ENCODE measurements at regions not wholly inside any gene's neighbourhood (a gene's known extent, or its start where the extent isn't known, plus 50 kb on each side); places are given as distances from the start of the nearest gene placed in this dataset.
"Not testable (repeated sequence)": the region's sequence is repeated elsewhere in the genome, so short reads cannot be mapped to it uniquely, and the experiment has no call there.

GRCh38 chr5:105167092-105167491, 1604.5 kb upstream of the NUDT12 start:
- ATAC-seq, result no peak

GRCh38 chr5:105163547-105163946, 1601.0 kb upstream of the NUDT12 start:
- H3K4me1 ChIP-seq, result no peaks in the 10 kb centered on the region
- no peak for DNase-seq
- no peaks in the 10 kb centered on the region for H3K27me3 ChIP-seq
- no peaks in the 10 kb centered on the region for H3K9me3 ChIP-seq
- intact Hi-C loops (cut with DNase I), result no loop called here
- no peaks in the 10 kb centered on the region for H3K36me3 ChIP-seq
- H3K27ac ChIP-seq, result no peak overlapping the region
- H3K4me3 ChIP-seq, result no peak overlapping the region
- TF ChIP-seq CTCF (IDR thresholded peaks at IDR 0.05), result no peak
- ATAC-seq, result no peak

More at GRCh38 chr5:105167092-105167491, 1604.5 kb upstream of the NUDT12 start:
- H3K9me3 ChIP-seq, result no peaks in the 10 kb centered on the region
- intact Hi-C loops (cut with DNase I), result no loop called here
- H3K4me3 ChIP-seq, result no peak overlapping the region
- H3K27me3 ChIP-seq, result no peaks in the 10 kb centered on the region
- H3K27ac ChIP-seq, result no peak overlapping the region
- no peaks in the 10 kb centered on the region for H3K4me1 ChIP-seq
- DNase-seq, result no peak
- no peak for TF ChIP-seq CTCF (IDR thresholded peaks at IDR 0.05)
- no peaks in the 10 kb centered on the region for H3K36me3 ChIP-seq

GRCh38 chr5:105162557-105162956, 1600.0 kb upstream of the NUDT12 start:
- H3K4me1 ChIP-seq; DNase-seq; H3K27ac ChIP-seq; H3K27me3 ChIP-seq; intact Hi-C loops (cut with DNase I); H3K9me3 ChIP-seq; H3K4me3 ChIP-seq; ATAC-seq; H3K36me3 ChIP-seq: not testable (repeated sequence)

GRCh38 chr5:105158526-105158925, 1595.9 kb upstream of the NUDT12 start:
- TF ChIP-seq CTCF (IDR thresholded peaks at IDR 0.05), result no peak
- no peak overlapping the region for H3K27ac ChIP-seq
- no peaks in the 10 kb centered on the region for H3K4me1 ChIP-seq
- intact Hi-C loops (cut with DNase I), result no loop called here
- H3K27me3 ChIP-seq, result no peaks in the 10 kb centered on the region
- no peak overlapping the region for H3K4me3 ChIP-seq
- DNase-seq (no peak), ATAC-seq (no peak)
- no peaks in the 10 kb centered on the region for H3K9me3 ChIP-seq
- H3K36me3 ChIP-seq, result no peaks in the 10 kb centered on the region

- Histone ChIP-seq H3K4me1 (no peaks in the 10 kb centered on the region), H3K4me3 (no peak overlapping the region), H3K36me3 (no peaks in the 10 kb centered on the region), H3K9me3 (no peaks in the 10 kb centered on the region), H3K27me3 (no peaks in the 10 kb centered on the region), H3K27ac (no peak overlapping the region)
- no peak for ATAC-seq
- no peak for TF ChIP-seq CTCF (IDR thresholded peaks at IDR 0.05)
- intact Hi-C loops (cut with DNase I), result no loop called here
- DNase-seq, result no peak
Observed at GRCh38 chr5:105150323-105150722, 1587.7 kb upstream of the NUDT12 start.

GRCh38 chr5:105146867-105147266, 1584.3 kb upstream of the NUDT12 start:
- DNase-seq (no peak), ATAC-seq (no peak)
- Histone ChIP-seq H3K4me1 (no peaks in the 10 kb centered on the region), H3K4me3 (no peak overlapping the region), H3K36me3 (no peaks in the 10 kb centered on the region), H3K9me3 (no peaks in the 10 kb centered on the region), H3K27me3 (no peaks in the 10 kb centered on the region), H3K27ac (no peak overlapping the region)
- intact Hi-C loops (cut with DNase I), result no loop called here
- TF ChIP-seq CTCF (IDR thresholded peaks at IDR 0.05), result no peak
